ENCODE measurements at regions not wholly inside any gene's neighbourhood (a gene's known extent, or its start where the extent isn't known, plus 50 kb on each side); places are given as distances from the start of the nearest gene placed in this dataset.

- no peak overlapping the region for H3K27ac ChIP-seq (ENCODE audit: control insufficient read depth, insufficient read depth, low read length)
Observed at GRCh38 chr2:221673248-221673647, 101.1 kb upstream of the EPHA4 start.

GRCh38 chr2:221671515-221671914, 99.4 kb upstream of the EPHA4 start:
- Histone ChIP-seq H4K20me1 (ENCODE audit: control insufficient read depth, extremely low read depth, insufficient read depth, low read length) (no peaks in the 10 kb centered on the region), H3K4me3 (ENCODE audit: control insufficient read depth in 2 of 3, extremely low read depth in 1 of 3, insufficient read depth in 2 of 3, low read depth in 1 of 3, low read length in 3 of 3) (no peak overlapping the region), H3K27me3 (ENCODE audit: control insufficient read depth, extremely low read depth, insufficient read depth, low read length) (no peaks in the 10 kb centered on the region), H3K9me1 (ENCODE audit: control insufficient read depth, extremely low read depth, insufficient read depth, low read length) (no peaks in the 10 kb centered on the region), H3K79me2 (ENCODE audit: control insufficient read depth, insufficient read depth, low read length) (no peaks in the 10 kb centered on the region), H3K27ac (ENCODE audit: control insufficient read depth, insufficient read depth, low read length) (no peak overlapping the region), H3K4me2 (ENCODE audit: control insufficient read depth, extremely low read depth, insufficient read depth, low read depth, low read length) (no peak overlapping the region), H3K9me3 (ENCODE audit: control insufficient read depth, low read depth, low read length) (peaks cover 5% of the 10 kb centered on the region), H2AFZ (ENCODE audit: control insufficient read depth, low read length) (no peak overlapping the region), H3K9ac (ENCODE audit: control insufficient read depth, extremely low read depth, insufficient read depth, low read length) (no peak overlapping the region), H3K36me3 (ENCODE audit: control insufficient read depth in 2 of 2, extremely low read depth in 1 of 2, insufficient read depth in 2 of 2, low read length in 2 of 2) (no peaks in the 10 kb centered on the region), H3K4me1 (ENCODE audit: control insufficient read depth, extremely low read depth, insufficient read depth, low read length) (peaks cover 2% of the 10 kb centered on the region)
- dilution Hi-C loops (cut with MboI; ENCODE audit: extremely low pct_ligation_motif_present, low sequenced_read_pairs): no loop called here
- TF ChIP-seq EZH2 (IDR thresholded peaks at IDR 0.05; ENCODE audit: low read length) (no peak), CTCF (optimal IDR thresholded peaks at IDR 0.05 in 1 of 3, IDR thresholded peaks at IDR 0.05 in 1 of 3, conservative IDR thresholded peaks at IDR 0.05 in 1 of 3; ENCODE audit: extremely low read depth in 1 of 3, insufficient read depth in 2 of 3, low read length in 3 of 3) (no peak)
- FAIRE-seq: no peak
- no peak for DNase-seq (ENCODE audit: low read depth, low spot score)

More at GRCh38 chr2:221673248-221673647, 101.1 kb upstream of the EPHA4 start:
- TF ChIP-seq EZH2 (IDR thresholded peaks at IDR 0.05; ENCODE audit: low read length) (no peak), CTCF (optimal IDR thresholded peaks at IDR 0.05 in 1 of 3, IDR thresholded peaks at IDR 0.05 in 1 of 3, conservative IDR thresholded peaks at IDR 0.05 in 1 of 3; ENCODE audit: extremely low read depth in 1 of 3, insufficient read depth in 2 of 3, low read length in 3 of 3) (no peak)
- FAIRE-seq (peak; percentile 17), DNase-seq (ENCODE audit: low read depth, low spot score) (peak; percentile 9)
- Histone ChIP-seq H2AFZ (ENCODE audit: control insufficient read depth, low read length) (no peak overlapping the region), H3K9me1 (ENCODE audit: control insufficient read depth, extremely low read depth, insufficient read depth, low read length) (no peaks in the 10 kb centered on the region), H3K27me3 (ENCODE audit: control insufficient read depth, extremely low read depth, insufficient read depth, low read length) (no peaks in the 10 kb centered on the region), H3K79me2 (ENCODE audit: control insufficient read depth, insufficient read depth, low read length) (no peaks in the 10 kb centered on the region), H3K36me3 (ENCODE audit: control insufficient read depth in 2 of 2, extremely low read depth in 1 of 2, insufficient read depth in 2 of 2, low read length in 2 of 2) (no peaks in the 10 kb centered on the region), H3K4me3 (ENCODE audit: control insufficient read depth in 2 of 3, extremely low read depth in 1 of 3, insufficient read depth in 2 of 3, low read depth in 1 of 3, low read length in 3 of 3) (no peak overlapping the region), H4K20me1 (ENCODE audit: control insufficient read depth, extremely low read depth, insufficient read depth, low read length) (no peaks in the 10 kb centered on the region), H3K9me3 (ENCODE audit: control insufficient read depth, low read depth, low read length) (peaks cover 5% of the 10 kb centered on the region), H3K4me1 (ENCODE audit: control insufficient read depth, extremely low read depth, insufficient read depth, low read length) (peaks cover 2% of the 10 kb centered on the region), H3K4me2 (ENCODE audit: control insufficient read depth, extremely low read depth, insufficient read depth, low read depth, low read length) (no peak overlapping the region), H3K9ac (ENCODE audit: control insufficient read depth, extremely low read depth, insufficient read depth, low read length) (no peak overlapping the region)
- dilution Hi-C loops (cut with MboI; ENCODE audit: extremely low pct_ligation_motif_present, low sequenced_read_pairs): no loop called here

Data from keratinocyte (primary cell).